B cell (primary cell): ENCODE measurements at regions not wholly inside any gene's neighbourhood (a gene's known extent, or its start where the extent isn't known, plus 50 kb on each side); places are given as distances from the start of the nearest gene placed in this dataset.

Experiments
- ATAC-seq: fragments of 200-7000 bp; cut with Tn5 transposase; one replicate; pipeline ENCODE4 v1.10.0; 2021; ENCODE audit warnings: low read depth, mild to moderate bottlenecking, moderate number of reproducible peaks, moderate library complexity
- CTCF ChIA-PET: fragments of 350-600 bp; sonication (Branson Sonifier 250); formaldehyde crosslinking; loops from one replicate; lab custom pipeline; 2021; ENCODE audit warnings: antibody characterized with exemption, inconsistent platforms; lab: Charles Lee
- POLR2A ChIA-PET: fragments of 350-600 bp; sonication (Branson Sonifier 250); formaldehyde crosslinking; loops from one replicate; lab custom pipeline; 2021; ENCODE audit warnings: antibody characterized with exemption; lab: Charles Lee
- DNase-seq: peaks from one replicate; pipeline ENCODE4 v3.0.0; 2013
- H2AFZ ChIP-seq: 2 replicates; pipeline ENCODE4 v1.6.1; 2012; ENCODE audit warnings: mild to moderate bottlenecking, low read depth, low read length; ENCODE audit not compliant: insufficient read depth, poor library complexity, severe bottlenecking
- H3K27ac ChIP-seq, 2 donors: 1 replicate in 1 of 2; 2 replicates in 1 of 2; pipeline ENCODE4 v1.5.1; 2012 to 2013; ENCODE audit warnings: low read length in 2 of 2, mild to moderate bottlenecking in 2 of 2, moderate library complexity in 1 of 2
- H3K27me3 ChIP-seq, 4 experiments: fragments of 200-600 bp in 1 of 4; sonication (generic) in 1 of 4; replicated peaks in 1 of 4; 1 replicate in 2 of 4; 2 replicates in 2 of 4; pipeline versions ENCODE4 v1.6.1 to v1.7.0; 2013 to 2016; ENCODE audit warnings: low read length in 3 of 4, mild to moderate bottlenecking in 2 of 4, mixed read lengths in 1 of 4, moderate library complexity in 1 of 4; ENCODE audit not compliant: insufficient read depth in 4 of 4, control insufficient read depth in 3 of 4; ENCODE audit errors: control extremely low read depth in 1 of 4
- H3K36me3 ChIP-seq, 2 experiments: replicated peaks in 1 of 2; 1 replicate in 1 of 2; 2 replicates in 1 of 2; pipeline versions ENCODE4 v1.6.1 to v1.7.1; 2013; ENCODE audit warnings: low read length in 1 of 2; ENCODE audit not compliant: insufficient read depth in 2 of 2, control insufficient read depth in 1 of 2; ENCODE audit errors: control extremely low read depth in 1 of 2, extremely low read depth in 1 of 2
- H3K4me1 ChIP-seq, 2 donors: fragments of 200-600 bp in 1 of 2; sonication (generic) in 1 of 2; 1 replicate in 1 of 2; 2 replicates in 1 of 2; pipeline versions ENCODE4 v1.5.1 to v1.6.1; 2013 to 2017; ENCODE audit warnings: low read length in 2 of 2; ENCODE audit not compliant: control insufficient read depth in 2 of 2, insufficient read depth in 2 of 2
- H3K4me2 ChIP-seq: replicated peaks from 2 replicates; pipeline ENCODE3; 2012; ENCODE audit warnings: mild to moderate bottlenecking, low read depth, low read length; ENCODE audit not compliant: poor library complexity, severe bottlenecking
- H3K4me3 ChIP-seq, 5 experiments: fragments of 200-600 bp in 1 of 5; sonication (generic) in 1 of 5; 1 replicate in 3 of 5; 2 replicates in 2 of 5; pipeline versions ENCODE4 v1.5.1 to v1.7.0; 2011 to 2016; ENCODE audit warnings: low read length in 4 of 5, mild to moderate bottlenecking in 4 of 5, low read depth in 2 of 5, control low read depth in 1 of 5, moderate library complexity in 1 of 5; ENCODE audit not compliant: insufficient read depth in 1 of 5; ENCODE audit errors: control extremely low read depth in 1 of 5, extremely low read depth in 1 of 5
- H3K79me2 ChIP-seq: fragments of 200-600 bp; sonication (generic); one replicate; pipeline ENCODE4 v1.6.0; 2016; ENCODE audit warnings: low read length; ENCODE audit not compliant: control insufficient read depth, insufficient read depth
- H3K9ac ChIP-seq: fragments of 200-600 bp; sonication (generic); 2 replicates; pipeline ENCODE4 v1.6.1; 2017; ENCODE audit warnings: mild to moderate bottlenecking, low read length, moderate library complexity
- H3K9me3 ChIP-seq, 3 donors: one replicate each; pipeline versions ENCODE4 v1.6.1 to v1.7.1; 2013; ENCODE audit warnings: low read length in 2 of 3; ENCODE audit not compliant: control insufficient read depth in 2 of 3, insufficient read depth in 1 of 3; ENCODE audit errors: control extremely low read depth in 1 of 3
- H4K20me1 ChIP-seq: 2 replicates; pipeline ENCODE4 v1.6.0; 2012; ENCODE audit warnings: mild to moderate bottlenecking, low read length; ENCODE audit not compliant: insufficient read depth, control insufficient read depth, poor library complexity, severe bottlenecking
- H3K27ac Mint-ChIP-seq: one replicate; pipeline ENCODE4 v1.8.0; 2021; ENCODE audit warnings: mixed read lengths
- H3K27me3 Mint-ChIP-seq: one replicate; pipeline ENCODE4 v1.8.0; 2021; ENCODE audit warnings: mixed read lengths
- H3K4me1 Mint-ChIP-seq: one replicate; pipeline ENCODE4 v1.8.0; 2021; ENCODE audit warnings: mixed read lengths
- H3K4me3 Mint-ChIP-seq: one replicate; pipeline ENCODE4 v1.8.0; 2021; ENCODE audit warnings: mixed read lengths
- H3K9me3 Mint-ChIP-seq: one replicate; pipeline ENCODE4 v1.8.0; 2022; ENCODE audit warnings: mixed read lengths; ENCODE audit not compliant: insufficient read depth
- EZH2 ChIP-seq: IDR thresholded peaks from 2 replicates; pipeline ENCODE4 v1.6.1; 2012; ENCODE audit warnings: borderline replicate concordance, low read depth, mild to moderate bottlenecking, moderate library complexity, low read length; ENCODE audit not compliant: insufficient read depth, poor library complexity, severe bottlenecking
- WGBS: methylation state at CpG from one replicate; pipeline ENCODE4 v1.1.5; 2013; ENCODE audit warnings: missing lambda C conversion rate; ENCODE audit not compliant: insufficient coverage; 5-methylcytosine and 5-hydroxymethylcytosine counted together
- intact Hi-C: fragments of 100-400 bp; cut with micrococcal nuclease; formaldehyde crosslinking; loops from one replicate; pipeline ENCODE4 v1.10.0; 2022
- TF ChIP-seq, protein P1 (sequence below): fragments of 200-600 bp; IDR thresholded peaks from one replicate; pipeline ENCODE4 v1.8.0; 2022; ENCODE audit warnings: antibody characterized with exemption, mild to moderate bottlenecking

DNA sequence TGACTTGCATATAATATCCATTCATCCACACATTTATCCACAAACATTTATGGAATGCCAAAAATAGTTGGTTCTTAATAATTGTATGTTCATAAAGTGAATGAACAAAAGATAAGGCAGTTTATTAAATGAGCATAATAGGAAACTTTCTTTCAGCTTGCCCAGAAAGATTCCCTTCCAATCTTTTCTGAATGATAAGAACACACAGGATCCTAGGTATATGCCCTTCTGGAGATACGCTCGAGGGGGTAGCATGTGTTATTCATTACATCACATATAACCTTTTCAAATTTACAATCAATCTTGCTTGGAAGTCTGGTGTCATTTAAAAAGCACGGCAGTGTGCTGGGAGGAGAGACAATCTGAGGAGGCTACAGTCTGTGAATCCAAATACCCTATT lies 80.4 kb upstream of the PDK4 start:
- H3K4me1 Mint-ChIP-seq: no peaks in the 10 kb centered on the region
- no peak overlapping the region for H3K9ac ChIP-seq
- no peaks in the 10 kb centered on the region for H3K36me3 ChIP-seq
- H2AFZ ChIP-seq: no peak overlapping the region
- no peaks in the 10 kb centered on the region for H3K79me2 ChIP-seq
- no peaks in the 10 kb centered on the region for H4K20me1 ChIP-seq
- H3K4me3 Mint-ChIP-seq: no peak overlapping the region
- H3K4me3 ChIP-seq: no peak overlapping the region
- peaks cover 8% of the 10 kb centered on the region for H3K27me3 Mint-ChIP-seq
- H3K9me3 Mint-ChIP-seq: no peaks in the 10 kb centered on the region
- DNase-seq (no peak), ATAC-seq (no peak)
- H3K4me2 ChIP-seq: no peak overlapping the region
- no peaks in the 10 kb centered on the region for H3K9me3 ChIP-seq
- H3K27ac Mint-ChIP-seq: no peak overlapping the region
- TF ChIP-seq, protein P1, sequence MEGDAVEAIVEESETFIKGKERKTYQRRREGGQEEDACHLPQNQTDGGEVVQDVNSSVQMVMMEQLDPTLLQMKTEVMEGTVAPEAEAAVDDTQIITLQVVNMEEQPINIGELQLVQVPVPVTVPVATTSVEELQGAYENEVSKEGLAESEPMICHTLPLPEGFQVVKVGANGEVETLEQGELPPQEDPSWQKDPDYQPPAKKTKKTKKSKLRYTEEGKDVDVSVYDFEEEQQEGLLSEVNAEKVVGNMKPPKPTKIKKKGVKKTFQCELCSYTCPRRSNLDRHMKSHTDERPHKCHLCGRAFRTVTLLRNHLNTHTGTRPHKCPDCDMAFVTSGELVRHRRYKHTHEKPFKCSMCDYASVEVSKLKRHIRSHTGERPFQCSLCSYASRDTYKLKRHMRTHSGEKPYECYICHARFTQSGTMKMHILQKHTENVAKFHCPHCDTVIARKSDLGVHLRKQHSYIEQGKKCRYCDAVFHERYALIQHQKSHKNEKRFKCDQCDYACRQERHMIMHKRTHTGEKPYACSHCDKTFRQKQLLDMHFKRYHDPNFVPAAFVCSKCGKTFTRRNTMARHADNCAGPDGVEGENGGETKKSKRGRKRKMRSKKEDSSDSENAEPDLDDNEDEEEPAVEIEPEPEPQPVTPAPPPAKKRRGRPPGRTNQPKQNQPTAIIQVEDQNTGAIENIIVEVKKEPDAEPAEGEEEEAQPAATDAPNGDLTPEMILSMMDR: no peak
- no peak for TF ChIP-seq EZH2
- ChIA-PET POLR2A (no interaction called here), CTCF (no interaction called here)
- intact Hi-C loops: no loop called here
- no CpG with 5 or more reads among the region's 3 CpGs for WGBS
- H3K27me3 ChIP-seq: peaks cover 0 to 2% (median 0%) of the 10 kb centered on the region in 4 experiments
- no peaks in the 10 kb centered on the region for H3K4me1 ChIP-seq
- no peak overlapping the region for H3K27ac ChIP-seq

GRCh38 chr7:95675632-95676031 lies 79.3 kb upstream of the PDK4 start:
- Histone ChIP-seq H3K36me3 (no peaks in the 10 kb centered on the region), H3K4me1 (no peaks in the 10 kb centered on the region), H3K9me3 (no peaks in the 10 kb centered on the region), H3K9ac (no peak overlapping the region), H3K4me2 (no peak overlapping the region), H4K20me1 (no peaks in the 10 kb centered on the region), H3K27ac (no peak overlapping the region), H3K79me2 (no peaks in the 10 kb centered on the region), H3K4me3 (no peak overlapping the region), H3K27me3 (peaks cover 0 to 2% (median 0%) of the 10 kb centered on the region in 4 experiments), H2AFZ (no peak overlapping the region)
- no peak for DNase-seq
- intact Hi-C loops: no loop called here
- no peak for TF ChIP-seq EZH2
- ATAC-seq: no peak
- Mint-ChIP-seq H3K9me3 (no peaks in the 10 kb centered on the region), H3K4me3 (no peak overlapping the region), H3K4me1 (no peaks in the 10 kb centered on the region), H3K27me3 (peaks cover 8% of the 10 kb centered on the region), H3K27ac (no peak overlapping the region)
- POLR2A ChIA-PET: no interaction called here
- WGBS: no CpG with 5 or more reads among the region's 3 CpGs
- CTCF ChIA-PET: interaction anchor here (1.1 to 1.4 kb wide), 3 partner anchors 8 to 147 kb away, joined by 3 to 9 read pairs (median 4); no protein-coding TSS in a partner anchor
